ENCODE measurements at regions not wholly inside any gene's neighbourhood (a gene's known extent, or its start where the extent isn't known, plus 50 kb on each side); places are given as distances from the start of the nearest gene placed in this dataset.

- Histone ChIP-seq H3K4me1 (ENCODE audit: insufficient read depth, insufficient read length) (no peaks in the 10 kb centered on the region), H3K9ac (ENCODE audit: insufficient read length, low read depth) (no peak overlapping the region), H3K36me3 (ENCODE audit: insufficient read depth, insufficient read length, low read length) (no peaks in the 10 kb centered on the region), H3K27me3 (ENCODE audit: insufficient read depth, insufficient read length) (no peaks in the 10 kb centered on the region), H3K9me3 (ENCODE audit: insufficient read depth, low read length) (no peaks in the 10 kb centered on the region; the same call in 1 of the 2 replicates), H3K4me3 (ENCODE audit: insufficient read length, low read depth) (no peak overlapping the region)
- no peak for DNase-seq (ENCODE audit: low read depth, low spot score)
- no peak for TF ChIP-seq YY1 (IDR thresholded peaks at IDR 0.05; ENCODE audit: insufficient read depth, insufficient read length)
- no peak for TF ChIP-seq SUZ12 (IDR thresholded peaks at IDR 0.05; ENCODE audit: extremely low read depth, insufficient read depth, insufficient read length)
- no peak for TF ChIP-seq ZNF274 (IDR thresholded peaks at IDR 0.05; ENCODE audit: low read depth, low read length)
These were observed 158.0 kb upstream of the FAT1 start for GRCh38 chr4:186881521-186882220.

GRCh38 chr4:186882293-186882692, 158.6 kb upstream of the FAT1 start:
- TF ChIP-seq ZNF274 (IDR thresholded peaks at IDR 0.05; ENCODE audit: low read depth, low read length): no peak
- TF ChIP-seq YY1 (IDR thresholded peaks at IDR 0.05; ENCODE audit: insufficient read depth, insufficient read length): no peak
- TF ChIP-seq SUZ12 (IDR thresholded peaks at IDR 0.05; ENCODE audit: extremely low read depth, insufficient read depth, insufficient read length): no peak
- DNase-seq (ENCODE audit: low read depth, low spot score): no peak
- H3K36me3 ChIP-seq (ENCODE audit: insufficient read depth, insufficient read length, low read length): no peaks in the 10 kb centered on the region
- H3K9ac ChIP-seq (ENCODE audit: insufficient read length, low read depth): no peak overlapping the region
- no peak overlapping the region for H3K4me3 ChIP-seq (ENCODE audit: insufficient read length, low read depth)
- no peaks in the 10 kb centered on the region for H3K4me1 ChIP-seq (ENCODE audit: insufficient read depth, insufficient read length)
- H3K9me3 ChIP-seq (ENCODE audit: insufficient read depth, low read length): no peaks in the 10 kb centered on the region; the same call in 1 of the 2 replicates
- H3K27me3 ChIP-seq (ENCODE audit: insufficient read depth, insufficient read length): no peaks in the 10 kb centered on the region

GRCh38 chr4:186885289-186885688, 161.6 kb upstream of the FAT1 start:
- Histone ChIP-seq H3K9ac (ENCODE audit: insufficient read length, low read depth) (no peak overlapping the region), H3K4me3 (ENCODE audit: insufficient read length, low read depth) (no peak overlapping the region), H3K9me3 (ENCODE audit: insufficient read depth, low read length) (no peaks in the 10 kb centered on the region; the same call in 1 of the 2 replicates), H3K36me3 (ENCODE audit: insufficient read depth, insufficient read length, low read length) (no peaks in the 10 kb centered on the region), H3K27me3 (ENCODE audit: insufficient read depth, insufficient read length) (no peaks in the 10 kb centered on the region), H3K4me1 (ENCODE audit: insufficient read depth, insufficient read length) (no peaks in the 10 kb centered on the region)
- DNase-seq (ENCODE audit: low read depth, low spot score): no peak
- TF ChIP-seq SUZ12 (IDR thresholded peaks at IDR 0.05; ENCODE audit: extremely low read depth, insufficient read depth, insufficient read length) (no peak), ZNF274 (IDR thresholded peaks at IDR 0.05; ENCODE audit: low read depth, low read length) (no peak), YY1 (IDR thresholded peaks at IDR 0.05; ENCODE audit: insufficient read depth, insufficient read length) (no peak)

- H3K4me3 ChIP-seq (ENCODE audit: insufficient read length, low read depth): no peak overlapping the region
- H3K9ac ChIP-seq (ENCODE audit: insufficient read length, low read depth): no peak overlapping the region
- no peaks in the 10 kb centered on the region for H3K27me3 ChIP-seq (ENCODE audit: insufficient read depth, insufficient read length)
- H3K4me1 ChIP-seq (ENCODE audit: insufficient read depth, insufficient read length): no peaks in the 10 kb centered on the region
- TF ChIP-seq YY1 (IDR thresholded peaks at IDR 0.05; ENCODE audit: insufficient read depth, insufficient read length) (no peak), SUZ12 (IDR thresholded peaks at IDR 0.05; ENCODE audit: extremely low read depth, insufficient read depth, insufficient read length) (no peak)
- no peaks in the 10 kb centered on the region; the same call in 1 of the 2 replicates for H3K9me3 ChIP-seq (ENCODE audit: insufficient read depth, low read length)
- H3K36me3 ChIP-seq (ENCODE audit: insufficient read depth, insufficient read length, low read length): no peaks in the 10 kb centered on the region
- DNase-seq (ENCODE audit: low read depth, low spot score): no peak
These were observed 163.1 kb upstream of the FAT1 start for GRCh38 chr4:186886759-186887158.

GRCh38 chr4:186887291-186887700, 163.6 kb upstream of the FAT1 start:
- Histone ChIP-seq H3K9ac (ENCODE audit: insufficient read length, low read depth) (no peak overlapping the region), H3K36me3 (ENCODE audit: insufficient read depth, insufficient read length, low read length) (no peaks in the 10 kb centered on the region), H3K27me3 (ENCODE audit: insufficient read depth, insufficient read length) (no peaks in the 10 kb centered on the region), H3K4me3 (ENCODE audit: insufficient read length, low read depth) (no peak overlapping the region), H3K9me3 (ENCODE audit: insufficient read depth, low read length) (no peaks in the 10 kb centered on the region; the same call in 1 of the 2 replicates), H3K4me1 (ENCODE audit: insufficient read depth, insufficient read length) (no peaks in the 10 kb centered on the region)
- TF ChIP-seq SUZ12 (IDR thresholded peaks at IDR 0.05; ENCODE audit: extremely low read depth, insufficient read depth, insufficient read length) (no peak), ZNF274 (IDR thresholded peaks at IDR 0.05; ENCODE audit: low read depth, low read length) (no peak), YY1 (IDR thresholded peaks at IDR 0.05; ENCODE audit: insufficient read depth, insufficient read length) (no peak)
- no peak for DNase-seq (ENCODE audit: low read depth, low spot score)

GRCh38 chr4:186887752-186888151, 164.1 kb upstream of the FAT1 start:
- no peaks in the 10 kb centered on the region for H3K27me3 ChIP-seq (ENCODE audit: insufficient read depth, insufficient read length)
- no peak overlapping the region for H3K9ac ChIP-seq (ENCODE audit: insufficient read length, low read depth)
- H3K9me3 ChIP-seq (ENCODE audit: insufficient read depth, low read length): no peaks in the 10 kb centered on the region; the same call in 1 of the 2 replicates
- no peaks in the 10 kb centered on the region for H3K36me3 ChIP-seq (ENCODE audit: insufficient read depth, insufficient read length, low read length)
- no peak for DNase-seq (ENCODE audit: low read depth, low spot score)
- no peaks in the 10 kb centered on the region for H3K4me1 ChIP-seq (ENCODE audit: insufficient read depth, insufficient read length)
- TF ChIP-seq ZNF274 (IDR thresholded peaks at IDR 0.05; ENCODE audit: low read depth, low read length): no peak
- TF ChIP-seq YY1 (IDR thresholded peaks at IDR 0.05; ENCODE audit: insufficient read depth, insufficient read length): no peak
- TF ChIP-seq SUZ12 (IDR thresholded peaks at IDR 0.05; ENCODE audit: extremely low read depth, insufficient read depth, insufficient read length): no peak
- no peak overlapping the region for H3K4me3 ChIP-seq (ENCODE audit: insufficient read length, low read depth)

- Histone ChIP-seq H3K9ac (ENCODE audit: insufficient read length, low read depth) (no peak overlapping the region), H3K4me1 (ENCODE audit: insufficient read depth, insufficient read length) (no peaks in the 10 kb centered on the region), H3K9me3 (ENCODE audit: insufficient read depth, low read length) (no peaks in the 10 kb centered on the region; the same call in 1 of the 2 replicates), H3K27me3 (ENCODE audit: insufficient read depth, insufficient read length) (no peaks in the 10 kb centered on the region), H3K36me3 (ENCODE audit: insufficient read depth, insufficient read length, low read length) (no peaks in the 10 kb centered on the region), H3K4me3 (ENCODE audit: insufficient read length, low read depth) (no peak overlapping the region)
- DNase-seq (ENCODE audit: low read depth, low spot score): no peak
- no peak for TF ChIP-seq ZNF274 (IDR thresholded peaks at IDR 0.05; ENCODE audit: low read depth, low read length)
- no peak for TF ChIP-seq YY1 (IDR thresholded peaks at IDR 0.05; ENCODE audit: insufficient read depth, insufficient read length)
- no peak for TF ChIP-seq SUZ12 (IDR thresholded peaks at IDR 0.05; ENCODE audit: extremely low read depth, insufficient read depth, insufficient read length)
These were observed 166.4 kb upstream of the FAT1 start for GRCh38 chr4:186889876-186890643.

Data from NT2/D1 (cell line).